GM13976 (cell line): ENCODE measurements at regions not wholly inside any gene's neighbourhood (a gene's known extent, or its start where the extent isn't known, plus 50 kb on each side); places are given as distances from the start of the nearest gene placed in this dataset.

Experiments used
- DNase-seq: peaks from one replicate; pipeline ENCODE4 v3.0.0; 2012; ENCODE audit warnings: low spot score
- in situ Hi-C: fragments of 300-500 bp; cut with MboI; formaldehyde crosslinking; loops from one replicate; pipeline ENCODE4 v1.12.0; 2022; ENCODE audit warnings: low sequenced_read_pairs, mixed read lengths, inconsistent platforms; ENCODE audit not compliant: unreplicated experiment
- TF ChIP-seq, protein P1 (sequence below): IDR thresholded peaks from 2 replicates; pipeline ENCODE4 v1.5.1; 2012; ENCODE audit warnings: borderline replicate concordance, mild to moderate bottlenecking; ENCODE audit not compliant: insufficient read depth; ENCODE audit errors: extremely low read depth, missing control alignments, control extremely low read depth

DNA sequence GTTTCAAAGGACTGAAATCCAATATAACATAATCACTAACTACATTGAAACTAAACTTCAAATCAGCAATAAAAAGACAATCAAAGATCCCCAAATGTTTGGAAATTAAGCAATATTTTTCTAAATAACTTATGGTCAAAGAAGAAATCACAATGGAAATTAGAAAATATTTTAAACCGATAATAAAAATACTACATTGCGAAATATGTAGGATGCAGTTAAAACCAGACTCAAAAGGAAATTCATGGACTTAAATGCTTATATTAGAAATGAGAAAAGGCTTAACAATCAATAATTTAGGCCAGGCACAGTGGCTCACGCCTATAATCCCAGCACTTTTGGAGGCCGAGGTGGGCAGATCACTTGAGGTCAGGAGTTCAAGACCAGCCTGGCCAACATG lies 79.0 kb upstream of the HAAO start:
- in situ Hi-C loops, result no loop called here
- DNase-seq, result no peak
- TF ChIP-seq, protein P1, sequence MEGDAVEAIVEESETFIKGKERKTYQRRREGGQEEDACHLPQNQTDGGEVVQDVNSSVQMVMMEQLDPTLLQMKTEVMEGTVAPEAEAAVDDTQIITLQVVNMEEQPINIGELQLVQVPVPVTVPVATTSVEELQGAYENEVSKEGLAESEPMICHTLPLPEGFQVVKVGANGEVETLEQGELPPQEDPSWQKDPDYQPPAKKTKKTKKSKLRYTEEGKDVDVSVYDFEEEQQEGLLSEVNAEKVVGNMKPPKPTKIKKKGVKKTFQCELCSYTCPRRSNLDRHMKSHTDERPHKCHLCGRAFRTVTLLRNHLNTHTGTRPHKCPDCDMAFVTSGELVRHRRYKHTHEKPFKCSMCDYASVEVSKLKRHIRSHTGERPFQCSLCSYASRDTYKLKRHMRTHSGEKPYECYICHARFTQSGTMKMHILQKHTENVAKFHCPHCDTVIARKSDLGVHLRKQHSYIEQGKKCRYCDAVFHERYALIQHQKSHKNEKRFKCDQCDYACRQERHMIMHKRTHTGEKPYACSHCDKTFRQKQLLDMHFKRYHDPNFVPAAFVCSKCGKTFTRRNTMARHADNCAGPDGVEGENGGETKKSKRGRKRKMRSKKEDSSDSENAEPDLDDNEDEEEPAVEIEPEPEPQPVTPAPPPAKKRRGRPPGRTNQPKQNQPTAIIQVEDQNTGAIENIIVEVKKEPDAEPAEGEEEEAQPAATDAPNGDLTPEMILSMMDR, result no peak

DNA sequence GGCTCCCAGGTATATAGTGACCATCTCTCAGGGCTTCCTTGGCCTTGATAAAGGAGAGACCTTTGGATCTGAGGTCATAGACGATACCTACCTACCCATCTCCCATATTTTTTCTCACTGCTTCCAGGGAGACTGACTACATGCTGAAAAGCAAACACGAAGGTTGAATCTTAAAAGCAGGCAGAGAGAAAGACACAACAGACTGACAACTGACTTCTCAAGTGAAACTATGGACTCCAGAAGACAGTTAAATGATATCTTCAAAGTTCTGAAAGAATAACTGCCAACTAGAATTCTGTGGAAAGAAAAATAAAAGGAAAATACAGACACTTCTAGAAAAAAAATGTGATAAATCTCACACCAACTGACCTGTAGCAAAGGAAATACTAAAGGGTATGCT lies 76.5 kb upstream of the HAAO start:
- TF ChIP-seq, protein P1, result no peak
- DNase-seq, result no peak
- in situ Hi-C loops, result no loop called here

DNA sequence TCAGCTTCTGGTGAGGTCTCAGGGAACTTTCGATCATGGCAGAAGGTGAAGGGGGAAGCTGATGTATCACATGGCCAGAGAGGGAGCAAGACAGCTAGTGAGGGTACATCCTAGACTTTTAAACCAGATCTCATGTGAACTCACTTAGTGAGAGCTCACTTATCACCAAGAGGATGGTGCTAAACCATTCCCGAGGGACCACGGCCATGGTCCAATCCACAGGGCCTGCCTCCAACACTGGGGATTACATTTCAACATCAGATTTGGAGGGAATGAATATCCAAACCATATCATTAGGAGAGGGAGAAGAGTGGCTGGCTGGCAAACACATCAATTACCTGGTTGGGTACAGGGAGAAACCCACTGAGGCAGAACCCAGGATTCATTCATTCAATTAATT lies 75.7 kb upstream of the HAAO start:
- TF ChIP-seq, protein P1, result no peak
- in situ Hi-C loops, result no loop called here
- DNase-seq, result no peak

DNA sequence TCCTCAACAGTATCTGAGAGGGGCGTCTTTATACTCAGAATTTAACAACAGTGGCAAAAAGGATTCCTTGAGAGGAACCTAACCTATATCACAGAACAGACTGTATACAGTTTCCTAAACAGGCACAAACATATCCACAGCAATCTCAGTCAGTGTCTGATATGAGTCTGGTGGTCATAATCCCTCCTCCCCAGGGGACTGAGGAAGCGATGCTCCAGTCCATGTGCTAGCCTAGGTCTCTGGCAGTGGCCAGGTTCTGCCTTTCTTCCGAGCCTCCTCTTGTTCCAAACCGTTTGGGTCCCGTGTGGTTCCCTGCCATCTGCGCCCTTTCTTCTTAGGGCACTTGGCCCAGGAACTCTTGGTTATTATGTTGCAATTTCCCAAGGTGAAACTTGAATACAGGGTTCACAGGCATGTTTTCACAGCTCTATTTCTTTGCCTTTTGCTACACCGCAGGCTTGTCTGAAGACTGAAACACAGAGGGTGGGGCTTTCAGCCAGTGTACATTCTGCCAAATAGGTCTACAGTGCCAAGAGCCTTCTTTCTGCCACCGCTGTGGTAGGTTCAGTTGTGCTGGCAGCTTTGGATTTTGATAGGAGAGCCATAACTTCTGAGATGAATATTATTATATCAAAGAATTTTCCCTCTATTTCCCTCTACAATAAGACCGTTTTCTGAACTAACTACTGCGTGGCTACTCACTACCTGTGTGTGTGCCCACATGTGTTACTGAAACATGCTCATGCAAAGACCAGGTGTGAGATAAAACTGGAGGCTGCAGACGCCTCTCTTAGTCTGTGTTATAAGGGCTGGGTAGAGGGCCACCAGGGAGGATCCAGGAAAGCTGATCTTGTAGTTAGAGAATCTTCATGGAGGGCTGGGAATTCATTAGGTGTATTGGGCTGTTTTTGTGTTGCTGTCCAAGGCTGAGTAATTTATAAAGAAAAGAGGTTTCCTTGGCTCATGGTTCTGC lies 75.0 kb upstream of the HAAO start:
- TF ChIP-seq, protein P1, result no peak
- DNase-seq, result no peak
- in situ Hi-C loops, result no loop called here

DNA sequence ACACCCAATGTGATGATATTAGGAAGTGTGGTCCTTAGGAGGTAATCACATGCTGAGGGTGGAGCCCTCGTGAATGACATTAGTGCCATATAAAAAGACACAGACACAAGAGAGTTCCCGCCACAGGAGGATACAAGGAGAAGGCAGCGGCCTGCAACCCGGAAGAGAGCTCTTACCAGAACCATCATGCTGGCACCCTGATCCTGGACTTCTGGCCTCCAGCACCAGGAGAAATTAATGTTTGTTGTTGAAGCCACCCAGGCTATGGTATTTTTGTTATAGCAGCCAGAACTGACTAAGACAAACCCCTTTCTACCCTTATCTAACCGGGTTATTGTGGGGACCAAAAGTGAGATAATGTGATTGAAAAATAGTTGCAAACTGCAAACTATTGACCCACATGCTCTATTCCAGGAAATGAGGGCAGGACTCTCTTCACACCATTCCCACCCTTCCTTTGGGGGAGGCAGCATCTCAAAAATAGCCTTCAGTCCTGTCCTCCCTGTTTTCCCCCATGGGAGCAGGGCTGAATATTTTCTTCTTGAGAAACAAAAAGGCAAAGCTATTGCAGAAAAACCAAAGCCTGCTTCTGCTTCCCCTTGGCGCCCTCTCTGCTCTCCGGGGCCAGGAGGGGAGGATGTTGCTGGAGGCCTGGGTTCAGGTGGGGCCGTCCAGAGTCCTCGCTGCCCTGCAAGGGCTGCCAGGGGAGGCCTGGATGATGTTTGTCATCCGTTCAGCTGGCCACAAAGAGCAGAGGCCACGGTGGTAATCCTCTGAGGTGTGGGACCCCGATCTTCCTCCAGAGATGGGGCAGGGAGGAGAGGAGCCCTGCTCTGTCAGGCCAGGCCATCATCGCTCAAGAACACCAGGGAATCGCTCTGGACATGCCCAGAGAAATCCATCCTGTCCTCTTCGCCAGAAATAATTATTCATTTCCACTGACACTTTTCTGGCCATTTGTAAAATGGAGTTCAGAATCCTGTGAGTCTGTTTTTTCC lies 73.8 kb upstream of the HAAO start:
- in situ Hi-C loops, result no loop called here

DNA sequence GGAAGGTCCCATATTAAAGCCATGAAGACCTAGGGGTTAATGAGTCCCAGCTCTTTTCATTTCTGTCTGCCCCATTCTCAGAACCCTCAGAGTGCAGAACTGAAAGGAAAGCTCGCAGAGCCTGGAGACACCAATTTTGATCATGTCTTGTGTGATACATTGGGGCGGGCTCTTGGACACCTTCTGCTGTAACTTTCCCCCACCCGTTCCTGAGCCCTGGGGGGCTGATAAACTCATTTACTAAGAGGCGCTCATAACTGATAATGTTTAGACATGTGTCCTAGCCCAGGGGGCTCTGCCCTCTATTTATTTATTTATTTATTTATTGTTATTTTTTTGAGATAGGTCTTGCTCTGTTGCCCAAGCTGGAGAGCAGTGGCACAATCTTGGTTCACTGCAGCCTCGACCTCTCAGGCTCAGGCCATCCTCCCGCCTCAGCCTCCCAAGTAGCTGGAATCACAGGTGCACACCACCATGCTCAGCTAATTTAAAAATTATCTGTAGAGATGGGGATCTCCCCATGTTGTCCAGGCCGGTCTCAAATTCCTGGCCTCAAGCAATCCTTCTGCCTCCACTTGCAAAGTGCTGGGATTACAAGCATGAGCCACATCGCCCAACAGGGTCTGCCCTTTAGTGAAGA lies 72.4 kb upstream of the HAAO start:
- no peak for DNase-seq
- TF ChIP-seq, protein P1, result no peak
- in situ Hi-C loops, result no loop called here

More for the DNA sequence above, 73.8 kb upstream of the HAAO start:
- TF ChIP-seq, protein P1, result no peak
- DNase-seq, result no peak
